ENCODE measurements at regions not wholly inside any gene's neighbourhood (a gene's known extent, or its start where the extent isn't known, plus 50 kb on each side); places are given as distances from the start of the nearest gene placed in this dataset.

- H3K4me1 ChIP-seq (ENCODE audit: control insufficient read depth in 4 of 4, insufficient read depth in 4 of 4, low read length in 3 of 4): no peaks in the 10 kb centered on the region
- H3K36me3 ChIP-seq (ENCODE audit: control insufficient read depth in 4 of 4, insufficient read depth in 3 of 4, low read depth in 1 of 4, low read length in 3 of 4): no peaks in the 10 kb centered on the region
- H3K27ac ChIP-seq (ENCODE audit: low read depth in 1 of 2, low read length in 2 of 2): no peak overlapping the region
- H3K9me3 ChIP-seq (ENCODE audit: control insufficient read depth in 4 of 4, low read length in 3 of 4): no peaks in the 10 kb centered on the region
- no peak for DNase-seq (ENCODE audit: low spot score)
- H3K4me3 ChIP-seq (ENCODE audit: low read depth in 1 of 3, low read length in 3 of 3): no peak overlapping the region
- H3K9ac ChIP-seq (ENCODE audit: low read depth in 1 of 2, low read length in 2 of 2): no peak overlapping the region
- TF ChIP-seq FOXA2 (IDR thresholded peaks at IDR 0.05) (no peak), EGR1 (IDR thresholded peaks at IDR 0.05; ENCODE audit: low read depth in 2 of 2) (no peak), MAX (IDR thresholded peaks at IDR 0.05) (no peak), RAD21 (IDR thresholded peaks at IDR 0.05) (no peak), ATF3 (IDR thresholded peaks at IDR 0.05) (no peak), NR2F2 (IDR thresholded peaks at IDR 0.05) (no peak)
- no peaks in the 10 kb centered on the region for H3K27me3 ChIP-seq (ENCODE audit: control insufficient read depth in 4 of 4, insufficient read depth in 4 of 4, low read length in 3 of 4)
- 78% methylated on average over 3 of the region's 3 CpGs for WGBS
Measured at GRCh38 chrX:42944381-42944998, 166.5 kb upstream of the PPP1R2C start.

GRCh38 chrX:42946544-42947194 is 168.7 kb upstream of the PPP1R2C start:
- whole genome bisulfite sequencing: 80% methylated on average over 6 of the region's 6 CpGs
- Histone ChIP-seq H3K4me1 (ENCODE audit: control insufficient read depth in 4 of 4, insufficient read depth in 4 of 4, low read length in 3 of 4) (no peaks in the 10 kb centered on the region), H3K36me3 (ENCODE audit: control insufficient read depth in 4 of 4, insufficient read depth in 3 of 4, low read depth in 1 of 4, low read length in 3 of 4) (no peaks in the 10 kb centered on the region), H3K9ac (ENCODE audit: low read depth in 1 of 2, low read length in 2 of 2) (no peak overlapping the region), H3K27ac (ENCODE audit: low read depth in 1 of 2, low read length in 2 of 2) (no peak overlapping the region), H3K4me3 (ENCODE audit: low read depth in 1 of 3, low read length in 3 of 3) (no peak overlapping the region), H3K27me3 (ENCODE audit: control insufficient read depth in 4 of 4, insufficient read depth in 4 of 4, low read length in 3 of 4) (no peaks in the 10 kb centered on the region), H3K9me3 (ENCODE audit: control insufficient read depth in 4 of 4, low read length in 3 of 4) (no peaks in the 10 kb centered on the region)
- no peak for TF ChIP-seq FOXA1 (IDR thresholded peaks at IDR 0.05)
- no peak for TF ChIP-seq RXRA (IDR thresholded peaks at IDR 0.05)
- TF ChIP-seq CTCF (IDR thresholded peaks at IDR 0.05; ENCODE audit: low read depth, low read length, missing input control): no peak
- TF ChIP-seq SP1 (IDR thresholded peaks at IDR 0.05): no peak
- no peak for TF ChIP-seq ATF3 (IDR thresholded peaks at IDR 0.05)
- no peak for TF ChIP-seq HNF4A (conservative IDR thresholded peaks at IDR 0.05)
- no peak for TF ChIP-seq GABPA (IDR thresholded peaks at IDR 0.05 in 1 of 2, conservative IDR thresholded peaks at IDR 0.05 in 1 of 2)
- no peak for TF ChIP-seq YY1 (IDR thresholded peaks at IDR 0.05)
- TF ChIP-seq HNF4G (IDR thresholded peaks at IDR 0.05): no peak
- DNase-seq (ENCODE audit: low spot score): no peak

Measured in liver (tissue), 8 donors.